ENCODE measurements at regions not wholly inside any gene's neighbourhood (a gene's known extent, or its start where the extent isn't known, plus 50 kb on each side); places are given as distances from the start of the nearest gene placed in this dataset.
A peak's percentile ranks its signal among the peaks of the same experiment; 100 is the strongest.

DNA sequence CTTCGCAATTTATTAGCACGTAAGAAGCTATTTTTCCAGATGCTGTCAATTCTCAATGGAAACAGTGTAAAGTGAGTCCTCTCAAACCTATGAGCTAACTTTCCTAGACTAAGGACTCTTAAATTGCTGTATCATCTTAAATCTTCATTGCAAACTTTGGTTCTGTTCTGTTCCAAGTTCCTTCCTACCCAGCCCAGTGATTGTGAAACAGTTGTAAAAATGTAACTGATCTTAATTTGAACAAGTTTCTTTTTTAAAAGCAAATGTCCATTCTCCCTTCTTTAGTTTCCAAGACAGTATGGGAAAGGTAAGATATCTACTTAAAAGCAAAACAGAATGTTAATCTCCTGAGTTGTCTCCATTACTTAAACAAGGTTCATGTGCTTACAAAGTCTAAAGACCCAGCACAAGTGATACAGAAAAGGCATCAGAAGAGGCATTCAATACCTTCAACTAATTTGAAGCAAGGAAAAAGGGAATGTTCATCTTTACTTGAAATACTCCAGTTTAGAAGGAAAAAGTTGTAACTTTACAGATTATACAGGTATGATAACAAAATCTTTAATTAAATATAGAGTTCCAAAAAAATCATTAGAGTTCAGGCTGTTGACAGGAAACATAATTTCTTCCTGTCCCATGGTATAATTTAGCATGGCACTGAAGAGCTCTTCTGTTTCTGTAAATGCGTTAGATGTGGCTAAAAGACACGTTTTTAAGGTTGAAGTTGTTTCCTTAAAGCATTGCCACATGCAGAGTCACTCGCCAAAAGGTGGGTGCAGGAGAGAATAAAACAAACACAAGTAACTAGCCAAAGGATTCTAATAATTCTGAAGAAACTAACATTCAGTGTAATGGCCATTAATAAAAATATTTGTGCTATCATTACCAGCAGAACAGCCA is 101.5 kb upstream of the USP15 start:
- CTCF ChIA-PET: interaction anchor here (0.9 to 3.0 kb wide), 6 partner anchors 10 to 34 kb away, joined by 3 to 8 read pairs (median 3); a partner anchor contains a TSS
- DNase-seq: peak; percentile 39 to 92 (median 86)
- H3K4me3 ChIP-seq (ENCODE audit: control insufficient read depth in 1 of 7, extremely low read depth in 1 of 7, insufficient read depth in 4 of 7, low read depth in 2 of 7, low read length in 6 of 7): peak overlapping the region in 4 of 7 experiments; percentile 13 to 62 (median 38)
- H3K9me3 ChIP-seq (ENCODE audit: control extremely low read depth in 1 of 5, control insufficient read depth in 4 of 5, insufficient read depth in 2 of 5, low read depth in 1 of 5, low read length in 4 of 5): no peaks in the 10 kb centered on the region
- peaks cover 4 to 36% (median 16%) of the 10 kb centered on the region in 4 experiments for H3K4me1 ChIP-seq (ENCODE audit: control extremely low read depth in 1 of 4, control insufficient read depth in 4 of 4, insufficient read depth in 4 of 4, low read length in 3 of 4)
- no peaks in the 10 kb centered on the region for H3K27me3 ChIP-seq (replicated peaks in 2 of 5; ENCODE audit: control insufficient read depth in 4 of 5, insufficient read depth in 5 of 5, low read length in 4 of 5)
- H3K27ac ChIP-seq (ENCODE audit: insufficient read depth in 1 of 2, low read depth in 1 of 2, low read length in 2 of 2, poor library complexity in 1 of 2, severe bottlenecking in 2 of 2): peak overlapping the region; percentile 27 to 37
- POLR2A ChIA-PET: interaction anchor here (0.6 to 0.8 kb wide), 2 partner anchors 90 to 101 kb away, joined by 3 read pairs; partner anchors contain the start of gene USP15
- 67% methylated on average over 3 of the region's 5 CpGs for WGBS (ENCODE audit: insufficient coverage)
- no peaks in the 10 kb centered on the region for H3K36me3 ChIP-seq (ENCODE audit: control insufficient read depth in 4 of 4, insufficient read depth in 4 of 4, low read length in 3 of 4)

DNA sequence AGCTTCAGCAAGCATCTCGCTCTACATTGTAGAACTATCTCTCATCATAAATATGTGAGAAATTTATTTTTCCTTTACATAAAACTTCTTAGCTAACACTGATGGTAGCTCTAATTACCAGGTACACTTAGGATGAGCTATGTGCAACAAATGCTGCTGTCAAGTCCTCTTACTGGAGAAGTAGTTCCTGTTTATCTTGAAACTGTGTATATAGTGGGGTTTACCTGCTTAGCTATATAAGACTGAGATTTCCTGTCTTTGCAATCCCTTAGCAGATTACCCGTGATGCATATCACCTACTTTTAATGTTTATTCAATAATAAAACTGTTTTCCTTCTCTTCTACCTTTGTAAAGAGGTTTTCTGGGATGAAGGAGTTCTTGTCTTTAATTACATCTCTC is 98.0 kb upstream of the USP15 start:
- DNase-seq: no peak
- no CpG with 5 or more reads among the region's 2 CpGs for WGBS (ENCODE audit: insufficient coverage)
- CTCF ChIA-PET: interaction anchor here (1.3 to 1.5 kb wide), 2 partner anchors 11 to 19 kb away, joined by 3 read pairs; no protein-coding TSS in a partner anchor

DNA sequence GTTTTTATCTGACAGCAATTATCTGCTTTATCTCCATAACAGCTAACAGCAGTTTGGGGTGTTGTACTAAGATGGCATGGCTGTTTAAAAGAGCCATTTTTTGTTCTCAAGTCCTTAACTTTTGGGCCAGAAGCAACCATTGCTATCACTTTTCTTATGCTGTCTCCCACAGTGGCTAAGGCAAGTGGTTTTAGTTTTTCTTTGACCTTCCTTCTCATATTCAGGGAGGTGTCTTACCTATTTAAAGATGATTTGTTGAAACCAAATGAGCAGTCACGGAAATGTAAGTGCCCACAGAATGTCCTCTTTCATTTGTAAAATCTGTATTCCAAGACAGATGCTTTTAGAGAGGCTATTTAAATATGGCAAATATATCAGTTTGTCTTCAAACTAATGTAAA is 96.8 kb upstream of the USP15 start:
- H3K4me1 ChIP-seq (ENCODE audit: control extremely low read depth in 1 of 4, control insufficient read depth in 4 of 4, insufficient read depth in 4 of 4, low read length in 3 of 4): peaks cover 2 to 26% (median 10%) of the 10 kb centered on the region in 4 experiments
- ChIA-PET POLR2A (no interaction called here), CTCF (interaction anchor here (1.5 to 1.8 kb wide), 2 partner anchors 12 to 22 kb away, joined by 3 to 4 read pairs; no protein-coding TSS in a partner anchor)
- H3K36me3 ChIP-seq (ENCODE audit: control insufficient read depth in 4 of 4, insufficient read depth in 4 of 4, low read length in 3 of 4): no peaks in the 10 kb centered on the region
- no peaks in the 10 kb centered on the region for H3K27me3 ChIP-seq (replicated peaks in 2 of 5; ENCODE audit: control insufficient read depth in 4 of 5, insufficient read depth in 5 of 5, low read length in 4 of 5)
- no peaks in the 10 kb centered on the region for H3K9me3 ChIP-seq (ENCODE audit: control extremely low read depth in 1 of 5, control insufficient read depth in 4 of 5, insufficient read depth in 2 of 5, low read depth in 1 of 5, low read length in 4 of 5)
- H3K27ac ChIP-seq (ENCODE audit: insufficient read depth in 1 of 2, low read depth in 1 of 2, low read length in 2 of 2, poor library complexity in 1 of 2, severe bottlenecking in 2 of 2): no peak overlapping the region
- 80% methylated on average over 1 of the region's 1 CpG for WGBS (ENCODE audit: insufficient coverage)
- no peak for DNase-seq
- no peak overlapping the region for H3K4me3 ChIP-seq (ENCODE audit: control insufficient read depth in 1 of 7, extremely low read depth in 1 of 7, insufficient read depth in 4 of 7, low read depth in 2 of 7, low read length in 6 of 7)

More for the DNA sequence above, 98.0 kb upstream of the USP15 start:
- Histone ChIP-seq H3K9me3 (ENCODE audit: control extremely low read depth in 1 of 5, control insufficient read depth in 4 of 5, insufficient read depth in 2 of 5, low read depth in 1 of 5, low read length in 4 of 5) (no peaks in the 10 kb centered on the region), H3K36me3 (ENCODE audit: control insufficient read depth in 4 of 4, insufficient read depth in 4 of 4, low read length in 3 of 4) (no peaks in the 10 kb centered on the region), H3K27ac (ENCODE audit: insufficient read depth in 1 of 2, low read depth in 1 of 2, low read length in 2 of 2, poor library complexity in 1 of 2, severe bottlenecking in 2 of 2) (no peak overlapping the region), H3K4me1 (ENCODE audit: control extremely low read depth in 1 of 4, control insufficient read depth in 4 of 4, insufficient read depth in 4 of 4, low read length in 3 of 4) (peaks cover 4 to 37% (median 15%) of the 10 kb centered on the region in 4 experiments), H3K27me3 (replicated peaks in 2 of 5; ENCODE audit: control insufficient read depth in 4 of 5, insufficient read depth in 5 of 5, low read length in 4 of 5) (no peaks in the 10 kb centered on the region), H3K4me3 (ENCODE audit: control insufficient read depth in 1 of 7, extremely low read depth in 1 of 7, insufficient read depth in 4 of 7, low read depth in 2 of 7, low read length in 6 of 7) (no peak overlapping the region)
- POLR2A ChIA-PET: no interaction called here

- Histone ChIP-seq H3K4me1 (ENCODE audit: control extremely low read depth in 1 of 4, control insufficient read depth in 4 of 4, insufficient read depth in 4 of 4, low read length in 3 of 4) (peaks cover 0 to 20% (median 5%) of the 10 kb centered on the region in 4 experiments), H3K9me3 (ENCODE audit: control extremely low read depth in 1 of 5, control insufficient read depth in 4 of 5, insufficient read depth in 2 of 5, low read depth in 1 of 5, low read length in 4 of 5) (no peaks in the 10 kb centered on the region), H3K27me3 (replicated peaks in 2 of 5; ENCODE audit: control insufficient read depth in 4 of 5, insufficient read depth in 5 of 5, low read length in 4 of 5) (no peaks in the 10 kb centered on the region), H3K4me3 (ENCODE audit: control insufficient read depth in 1 of 7, extremely low read depth in 1 of 7, insufficient read depth in 4 of 7, low read depth in 2 of 7, low read length in 6 of 7) (no peak overlapping the region), H3K27ac (ENCODE audit: insufficient read depth in 1 of 2, low read depth in 1 of 2, low read length in 2 of 2, poor library complexity in 1 of 2, severe bottlenecking in 2 of 2) (no peak overlapping the region), H3K36me3 (ENCODE audit: control insufficient read depth in 4 of 4, insufficient read depth in 4 of 4, low read length in 3 of 4) (peaks cover 0 to 2% (median 0%) of the 10 kb centered on the region in 4 experiments)
- CTCF ChIA-PET: interaction anchor here (1.4 to 1.8 kb wide), 2 partner anchors 9 to 21 kb away, joined by 3 to 4 read pairs; no protein-coding TSS in a partner anchor
- POLR2A ChIA-PET: no interaction called here
- 100% methylated on average over 2 of the region's 4 CpGs for WGBS (ENCODE audit: insufficient coverage)
- DNase-seq: no peak
Measured at GRCh38 chr12:62164036-62164435, 96.2 kb upstream of the USP15 start.

GRCh38 chr12:62166525-62166924 is 93.7 kb upstream of the USP15 start:
- no peak overlapping the region for H3K4me3 ChIP-seq (ENCODE audit: control insufficient read depth in 1 of 7, extremely low read depth in 1 of 7, insufficient read depth in 4 of 7, low read depth in 2 of 7, low read length in 6 of 7)
- H3K36me3 ChIP-seq (ENCODE audit: control insufficient read depth in 4 of 4, insufficient read depth in 4 of 4, low read length in 3 of 4): peaks cover 0 to 2% (median 0%) of the 10 kb centered on the region in 4 experiments
- H3K9me3 ChIP-seq (ENCODE audit: control extremely low read depth in 1 of 5, control insufficient read depth in 4 of 5, insufficient read depth in 2 of 5, low read depth in 1 of 5, low read length in 4 of 5): no peaks in the 10 kb centered on the region
- ChIA-PET CTCF (interaction anchor here (1.5 kb wide), 1 partner anchor 19 kb away, joined by 7 read pairs; no protein-coding TSS in a partner anchor), POLR2A (no interaction called here)
- 100% methylated on average over 1 of the region's 2 CpGs for WGBS (ENCODE audit: insufficient coverage)
- no peak for DNase-seq
- no peak overlapping the region for H3K27ac ChIP-seq (ENCODE audit: insufficient read depth in 1 of 2, low read depth in 1 of 2, low read length in 2 of 2, poor library complexity in 1 of 2, severe bottlenecking in 2 of 2)
- H3K4me1 ChIP-seq (ENCODE audit: control extremely low read depth in 1 of 4, control insufficient read depth in 4 of 4, insufficient read depth in 4 of 4, low read length in 3 of 4): peaks cover 0 to 6% (median 1%) of the 10 kb centered on the region in 4 experiments
- H3K27me3 ChIP-seq (replicated peaks in 2 of 5; ENCODE audit: control insufficient read depth in 4 of 5, insufficient read depth in 5 of 5, low read length in 4 of 5): no peaks in the 10 kb centered on the region

DNA sequence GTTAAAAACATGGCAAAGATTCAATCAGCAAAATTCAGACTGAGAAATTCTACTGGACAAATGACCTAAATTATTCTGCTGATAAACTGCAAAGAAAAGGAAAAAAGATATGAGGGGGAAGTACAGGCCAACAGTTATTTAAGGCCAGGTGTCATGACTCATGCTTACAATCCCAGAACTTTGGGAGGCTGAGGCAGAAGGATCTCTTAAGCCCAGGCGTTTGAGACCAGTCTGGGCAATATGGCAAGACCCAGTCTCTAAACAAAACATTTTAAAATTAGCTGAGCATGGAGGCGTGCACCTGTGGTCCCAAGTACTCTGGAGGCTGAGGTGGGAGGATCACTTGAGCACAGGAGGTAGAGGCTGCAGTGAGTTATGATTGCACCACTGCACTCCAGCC is 91.8 kb upstream of the USP15 start:
- Histone ChIP-seq H3K27me3 (replicated peaks in 2 of 5; ENCODE audit: control insufficient read depth in 4 of 5, insufficient read depth in 5 of 5, low read length in 4 of 5) (no peaks in the 10 kb centered on the region), H3K27ac (ENCODE audit: insufficient read depth in 1 of 2, low read depth in 1 of 2, low read length in 2 of 2, poor library complexity in 1 of 2, severe bottlenecking in 2 of 2) (no peak overlapping the region), H3K9me3 (ENCODE audit: control extremely low read depth in 1 of 5, control insufficient read depth in 4 of 5, insufficient read depth in 2 of 5, low read depth in 1 of 5, low read length in 4 of 5) (no peaks in the 10 kb centered on the region), H3K4me1 (ENCODE audit: control extremely low read depth in 1 of 4, control insufficient read depth in 4 of 4, insufficient read depth in 4 of 4, low read length in 3 of 4) (peaks cover 0 to 6% (median 1%) of the 10 kb centered on the region in 4 experiments), H3K36me3 (ENCODE audit: control insufficient read depth in 4 of 4, insufficient read depth in 4 of 4, low read length in 3 of 4) (peaks cover 0 to 2% (median 0%) of the 10 kb centered on the region in 4 experiments), H3K4me3 (ENCODE audit: control insufficient read depth in 1 of 7, extremely low read depth in 1 of 7, insufficient read depth in 4 of 7, low read depth in 2 of 7, low read length in 6 of 7) (no peak overlapping the region)
- ChIA-PET CTCF (interaction anchor here (1.2 kb wide), 1 partner anchor 267 kb away, joined by 3 read pairs; no protein-coding TSS in a partner anchor), POLR2A (no interaction called here)
- DNase-seq: peak in 2 of 3 donors; percentile 38 to 59
- 100% methylated on average over 2 of the region's 2 CpGs for WGBS (ENCODE audit: insufficient coverage)

- no peaks in the 10 kb centered on the region for H3K9me3 ChIP-seq (ENCODE audit: control extremely low read depth in 1 of 5, control insufficient read depth in 4 of 5, insufficient read depth in 2 of 5, low read depth in 1 of 5, low read length in 4 of 5)
- H3K36me3 ChIP-seq (ENCODE audit: control insufficient read depth in 4 of 4, insufficient read depth in 4 of 4, low read length in 3 of 4): peaks cover 0 to 2% (median 0%) of the 10 kb centered on the region in 4 experiments
- no peak for DNase-seq
- H3K4me3 ChIP-seq (ENCODE audit: control insufficient read depth in 1 of 7, extremely low read depth in 1 of 7, insufficient read depth in 4 of 7, low read depth in 2 of 7, low read length in 6 of 7): no peak overlapping the region
- WGBS (ENCODE audit: insufficient coverage): 100% methylated on average over 1 of the region's 1 CpG
- POLR2A ChIA-PET: no interaction called here
- peaks cover 0 to 6% (median 1%) of the 10 kb centered on the region in 4 experiments for H3K4me1 ChIP-seq (ENCODE audit: control extremely low read depth in 1 of 4, control insufficient read depth in 4 of 4, insufficient read depth in 4 of 4, low read length in 3 of 4)
- no peaks in the 10 kb centered on the region for H3K27me3 ChIP-seq (replicated peaks in 2 of 5; ENCODE audit: control insufficient read depth in 4 of 5, insufficient read depth in 5 of 5, low read length in 4 of 5)
- no peak overlapping the region for H3K27ac ChIP-seq (ENCODE audit: insufficient read depth in 1 of 2, low read depth in 1 of 2, low read length in 2 of 2, poor library complexity in 1 of 2, severe bottlenecking in 2 of 2)
- CTCF ChIA-PET: no interaction called here
Measured at GRCh38 chr12:62170241-62170640, 90.0 kb upstream of the USP15 start.

All from common myeloid progenitor, CD34-positive (primary cell).